Hematopoietic multipotent progenitor cell treated with erythropoietin and hydrocortisone succinate and interleukin-3 and kit ligand, for 17 days (in vitro differentiated cells): ENCODE measurements at regions not wholly inside any gene's neighbourhood (a gene's known extent, or its start where the extent isn't known, plus 50 kb on each side); places are given as distances from the start of the nearest gene placed in this dataset.

ENCODE experiments used
- DNase-seq: peaks from one replicate; pipeline ENCODE4 v3.0.0-alpha.2; 2015; ENCODE audit warnings: low spot score

GRCh38 chr6:145497006-145497405, 238.3 kb downstream of the EPM2A start:
- no peak for DNase-seq

DNA sequence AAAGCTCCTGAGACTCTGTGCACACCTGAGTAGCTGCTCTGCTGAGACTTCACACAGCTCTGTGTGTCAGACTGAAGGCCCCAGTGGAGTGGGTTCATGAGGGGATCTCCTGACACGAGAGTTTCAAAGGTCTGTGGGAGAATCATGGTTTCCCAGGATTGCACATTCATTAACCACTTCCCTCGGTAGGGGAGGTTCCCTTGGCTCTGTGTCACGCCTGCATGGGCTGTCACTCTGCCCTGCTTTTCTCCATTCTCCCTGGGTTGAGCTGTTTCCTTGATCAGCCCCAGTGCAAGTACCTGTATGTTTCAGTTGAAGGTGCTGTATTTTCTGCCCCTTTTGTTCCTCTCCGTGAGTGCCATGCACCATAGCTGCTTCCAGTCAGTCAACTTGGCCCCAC, 236.9 kb downstream of the EPM2A start:
- no peak for DNase-seq

GRCh38 chr6:145502416-145502815, 232.9 kb downstream of the EPM2A start:
- DNase-seq: peak; percentile 15

GRCh38 chr6:145506136-145506535, 229.2 kb downstream of the EPM2A start:
- DNase-seq: no peak

GRCh38 chr6:145506565-145506964, 228.8 kb downstream of the EPM2A start:
- DNase-seq: no peak

DNA sequence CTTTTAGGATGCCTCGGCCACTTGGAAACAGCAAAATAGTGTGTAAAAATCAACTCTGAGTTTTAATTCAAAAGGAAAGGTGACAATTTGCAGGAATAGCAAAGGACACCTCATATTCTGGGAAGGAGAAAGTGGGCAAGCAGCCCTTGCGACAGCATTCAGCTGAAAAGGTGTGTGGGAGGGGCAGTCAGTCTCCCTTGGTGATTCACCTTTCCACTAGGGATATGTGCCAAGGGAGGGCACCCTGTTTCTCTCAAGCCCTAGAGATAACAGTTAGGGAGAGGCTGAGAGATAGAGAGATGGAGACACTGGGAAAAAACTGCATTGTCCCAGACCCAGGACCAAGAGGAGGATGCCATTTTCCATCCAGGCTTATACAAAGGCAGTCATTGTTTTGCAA, 228.1 kb downstream of the EPM2A start:
- no peak for DNase-seq

DNA sequence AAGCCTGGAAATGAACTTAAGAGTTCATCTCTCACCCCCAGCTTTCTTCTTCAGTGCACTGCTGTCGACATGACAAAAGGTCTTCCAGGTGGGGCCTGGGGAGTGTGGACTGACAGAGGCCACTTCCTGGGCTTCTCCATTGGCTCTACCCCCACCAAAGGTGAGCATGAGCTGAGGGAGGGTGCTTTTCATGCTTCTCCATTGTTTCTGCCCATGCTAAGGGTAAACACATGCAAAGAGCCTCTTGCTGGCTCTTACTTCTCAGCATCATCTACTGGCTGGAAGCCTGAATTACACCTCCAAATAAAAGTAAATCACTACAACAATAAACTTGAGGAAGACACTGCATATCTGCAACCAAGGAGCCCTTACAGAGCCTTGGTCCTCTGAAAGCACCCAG, 227.2 kb downstream of the EPM2A start:
- no peak for DNase-seq

- no peak for DNase-seq
These were observed 217.8 kb downstream of the EPM2A start for GRCh38 chr6:145517492-145517891.

DNA sequence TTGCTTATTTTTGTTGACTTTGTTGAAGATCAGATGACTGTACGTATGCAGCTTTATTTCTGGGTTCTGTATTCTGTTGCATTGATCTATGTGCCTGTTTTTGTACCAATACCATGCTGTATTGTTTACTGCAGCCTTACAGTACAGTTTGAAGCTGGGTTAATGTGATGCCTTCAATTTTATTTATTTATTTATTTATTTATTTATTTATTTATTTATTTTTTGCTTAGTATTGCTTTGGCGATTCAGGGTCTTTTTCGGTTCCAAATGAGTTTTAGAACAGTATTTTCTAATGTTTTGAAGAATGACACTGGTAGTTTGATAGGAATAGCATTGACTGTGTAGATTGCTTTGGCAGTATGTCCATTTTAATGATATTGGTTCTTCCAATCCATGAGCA, 210.3 kb downstream of the EPM2A start:
- DNase-seq: no peak

DNA sequence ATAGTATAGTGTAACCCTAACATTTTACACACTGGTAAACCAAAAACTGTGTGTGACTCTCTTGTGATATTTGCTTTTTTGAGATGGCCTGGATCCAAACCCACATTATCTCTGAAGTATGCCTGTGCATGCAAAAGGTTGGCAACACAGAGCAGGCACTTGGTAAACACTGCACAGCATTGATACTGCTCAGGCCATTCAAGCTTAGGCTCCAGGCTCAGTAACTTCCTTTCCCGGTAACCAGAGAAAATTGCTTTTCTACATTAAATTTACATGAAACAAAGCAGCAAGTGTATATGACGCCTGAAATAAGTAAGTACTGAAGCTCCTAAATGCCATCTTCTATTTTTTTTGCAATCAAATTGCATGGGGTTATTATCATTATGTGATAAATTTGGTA, 205.7 kb downstream of the EPM2A start:
- no peak for DNase-seq

- DNase-seq: no peak
These were observed 204.9 kb downstream of the EPM2A start for GRCh38 chr6:145530454-145530853.

- DNase-seq: no peak
These were observed 204.3 kb downstream of the EPM2A start for GRCh38 chr6:145531032-145531431.

DNA sequence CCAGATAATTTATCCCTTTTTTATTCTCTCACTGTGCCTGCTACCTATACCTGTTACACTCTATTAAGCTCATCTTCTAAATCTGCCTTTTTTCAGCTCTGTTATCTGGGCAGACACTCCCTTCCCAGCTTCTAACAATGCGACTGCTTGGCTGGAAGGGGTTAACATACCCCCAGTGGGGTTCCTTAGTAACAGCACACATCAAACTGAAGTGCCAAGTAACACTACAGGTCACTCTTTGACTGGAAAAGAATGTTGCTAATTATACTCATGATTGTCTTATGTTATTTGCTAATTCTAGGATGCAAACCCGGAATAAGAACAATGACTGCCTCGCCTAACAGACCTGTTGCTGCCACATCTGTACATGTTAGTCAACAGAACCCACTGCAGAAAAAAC, 203.5 kb downstream of the EPM2A start:
- no peak for DNase-seq

GRCh38 chr6:145532361-145532760, 203.0 kb downstream of the EPM2A start:
- DNase-seq: no peak

GRCh38 chr6:145534989-145535388, 200.3 kb downstream of the EPM2A start:
- no peak for DNase-seq

DNA sequence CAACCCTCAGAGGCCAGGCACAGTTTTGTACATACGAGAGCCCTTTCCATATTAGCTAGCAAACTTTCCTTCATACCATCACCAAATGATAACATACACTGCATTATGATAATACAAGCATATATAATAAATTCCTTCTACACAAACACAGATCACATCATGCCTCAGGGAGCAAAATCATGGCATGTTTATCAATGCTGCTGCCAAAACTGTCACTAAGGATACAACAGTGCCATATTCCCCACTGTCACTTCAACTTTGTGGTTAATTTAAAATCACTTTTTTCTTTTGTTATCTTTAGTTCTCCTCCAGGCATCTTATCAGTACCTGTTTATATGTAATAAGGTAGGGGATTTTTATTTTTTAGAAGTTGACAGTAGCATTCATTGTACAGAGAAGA, 196.3 kb downstream of the EPM2A start:
- no peak for DNase-seq

DNA sequence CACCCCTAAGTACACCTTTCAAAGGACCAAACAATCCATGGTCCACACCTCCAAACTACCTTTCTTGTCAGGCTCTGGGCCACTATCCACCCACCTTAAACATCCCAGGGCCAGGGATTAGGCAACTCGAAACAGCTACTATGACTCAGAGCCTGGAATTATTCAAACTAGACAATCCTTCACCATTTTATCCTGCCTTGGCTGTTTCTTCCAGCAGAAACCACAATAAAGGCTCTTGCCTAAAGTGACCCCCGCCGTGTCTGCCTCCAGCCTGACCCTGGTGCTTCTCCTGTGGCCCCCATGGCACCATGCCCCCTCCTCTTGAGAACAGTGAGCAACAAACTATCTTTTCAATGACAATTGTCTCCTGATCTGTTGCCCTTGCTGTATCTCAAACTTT, 195.5 kb downstream of the EPM2A start:
- no peak for DNase-seq

- DNase-seq: no peak
These were observed 194.6 kb downstream of the EPM2A start for GRCh38 chr6:145540741-145541140.

GRCh38 chr6:145544041-145544440, 191.3 kb downstream of the EPM2A start:
- no peak for DNase-seq

- DNase-seq: no peak
These were observed 190.8 kb downstream of the EPM2A start for GRCh38 chr6:145544514-145544913.

GRCh38 chr6:145546265-145546664, 189.1 kb downstream of the EPM2A start:
- no peak for DNase-seq

DNA sequence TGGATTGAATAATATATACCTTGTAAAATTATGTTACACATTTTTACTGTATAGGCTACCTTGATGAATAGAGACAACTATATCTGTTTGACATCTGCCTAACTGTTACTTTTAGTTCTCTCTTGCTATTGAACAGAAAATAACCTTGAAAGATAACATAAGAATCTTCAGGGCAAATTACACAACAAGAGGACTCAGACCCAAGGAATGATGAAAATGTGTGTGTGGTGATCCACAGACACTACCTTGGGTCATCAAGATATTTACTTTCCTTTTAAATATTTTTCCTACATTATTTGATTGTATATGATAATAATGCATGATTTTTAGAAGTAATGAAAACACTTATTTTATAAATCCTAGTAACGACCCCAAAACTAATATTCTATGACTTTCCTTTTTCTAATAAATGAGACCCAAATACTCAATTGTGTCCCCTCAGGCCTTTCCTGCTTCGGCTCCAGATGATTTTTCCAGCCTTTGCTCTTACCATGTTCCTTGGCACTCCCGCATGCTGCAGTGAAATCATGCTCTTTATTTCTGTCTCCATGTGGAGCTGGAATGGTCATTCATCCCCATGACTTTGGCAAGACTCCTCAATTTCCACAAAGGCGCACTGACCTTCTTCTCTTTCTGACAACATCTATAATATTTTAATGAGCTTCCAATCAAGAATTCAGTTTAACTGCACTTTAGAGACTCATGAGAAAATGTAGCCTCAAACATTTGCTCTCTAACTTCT, 187.6 kb downstream of the EPM2A start:
- DNase-seq: no peak

DNA sequence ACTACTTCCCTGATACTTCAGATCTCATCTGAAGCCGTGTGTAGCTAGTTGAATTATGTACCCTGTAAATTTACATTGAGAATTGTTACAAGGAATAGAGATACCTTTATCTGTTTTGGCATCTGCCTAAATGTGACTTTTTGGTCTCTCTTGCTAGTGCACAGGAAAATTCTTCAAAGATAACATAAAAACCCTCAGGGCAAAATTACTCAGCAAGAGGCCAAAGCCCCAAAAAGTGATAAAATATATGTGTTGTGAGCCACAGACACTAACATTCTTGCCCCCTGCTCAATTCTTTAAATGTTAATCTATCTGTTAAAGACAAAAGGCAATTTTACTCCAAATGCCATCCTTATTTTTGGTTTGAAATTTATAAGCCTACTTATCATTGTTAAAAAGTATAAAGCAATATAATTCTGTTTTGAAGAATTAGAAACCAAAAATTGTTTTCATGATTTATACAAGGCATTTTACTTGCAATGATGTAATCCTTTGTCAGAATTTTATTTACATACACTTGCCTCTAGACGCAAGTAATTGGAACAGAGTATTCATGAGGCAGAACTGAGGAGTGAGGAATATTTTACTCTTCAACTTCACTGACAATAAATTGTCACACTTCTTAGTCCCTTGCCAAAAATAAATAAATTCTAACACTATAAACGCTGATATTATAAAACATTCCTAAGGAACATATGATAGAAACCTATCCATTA, 186.2 kb downstream of the EPM2A start:
- DNase-seq: no peak

DNA sequence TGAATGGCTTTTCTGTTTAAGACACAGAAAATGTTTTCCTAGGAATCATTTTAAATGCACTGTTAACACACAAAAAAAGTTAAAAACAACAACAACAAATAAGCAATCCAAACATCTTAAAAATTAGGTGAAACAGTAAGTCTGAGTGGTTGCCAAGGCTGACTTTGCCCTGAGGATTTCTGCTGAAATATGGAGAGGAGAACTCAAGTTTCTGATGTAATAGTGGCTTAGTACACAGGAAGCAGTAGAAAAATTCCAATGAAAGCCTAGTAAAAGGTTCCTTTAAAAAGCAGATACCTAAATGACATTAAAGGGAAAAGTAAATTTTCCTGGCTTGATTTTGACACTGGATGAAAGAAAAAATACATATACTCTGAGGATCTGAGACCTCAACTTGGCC, 184.2 kb downstream of the EPM2A start:
- no peak for DNase-seq
